Body of pancreas (tissue), 4 donors: ENCODE measurements at regions not wholly inside any gene's neighbourhood (a gene's known extent, or its start where the extent isn't known, plus 50 kb on each side); places are given as distances from the start of the nearest gene placed in this dataset.
A peak's percentile ranks its signal among the peaks of the same experiment; 100 is the strongest.

Source experiments
- ATAC-seq: fragments of 150-250 bp; one replicate; pipeline ENCODE4 v1.9.1; 2016
- DNase-seq, 4 donors: peaks; one replicate each; pipeline ENCODE4 v3.0.0-alpha.2; 2019
- H3K27ac ChIP-seq, 4 donors: fragments of 200-600 bp; sonication (generic); 1 replicate in 3 of 4; 2 replicates in 1 of 4; pipeline versions ENCODE4 v1.5.1 to v1.6.1; 2016 to 2019; ENCODE audit warnings: mild to moderate bottlenecking in 1 of 4, mixed read lengths in 1 of 4, moderate library complexity in 1 of 4
- H3K27me3 ChIP-seq, 2 donors: fragments of 200-600 bp; sonication (generic); one replicate each; pipeline ENCODE4 v1.6.0; 2016; ENCODE audit warnings: mild to moderate bottlenecking in 1 of 2
- H3K36me3 ChIP-seq, 2 donors: fragments of 200-600 bp; sonication (generic); replicated peaks in 1 of 2; 2 replicates each; pipeline ENCODE4 v1.5.1; 2016; ENCODE audit warnings: low read depth in 2 of 2; ENCODE audit not compliant: insufficient read depth in 1 of 2
- H3K4me1 ChIP-seq: fragments of 200-600 bp; sonication (generic); one replicate; pipeline ENCODE4 v1.6.0; 2016
- H3K4me3 ChIP-seq, 2 donors: fragments of 200-600 bp; sonication (generic); 1 replicate in 1 of 2; 2 replicates in 1 of 2; pipeline ENCODE4 v1.5.1; 2016 to 2019
- H3K9me3 ChIP-seq, 3 donors: fragments of 200-600 bp; sonication (generic); 1 replicate in 2 of 3; 2 replicates in 1 of 3; pipeline ENCODE4 v1.5.1; 2016
- POLR2A ChIP-seq, 3 donors: fragments of 450-650 bp; IDR thresholded peaks; one replicate each; pipeline ENCODE4 v1.6.1; 2016; ENCODE audit warnings: antibody characterized with exemption in 3 of 3, mild to moderate bottlenecking in 2 of 3
- WGBS, 2 donors: methylation state at CpG; one replicate each; pipeline ENCODE4 v1.1.5; 2017; 5-methylcytosine and 5-hydroxymethylcytosine counted together
- intact Hi-C: fragments of 100-400 bp; cut with DNase I; formaldehyde crosslinking; loops from one replicate; pipeline ENCODE4 v1.15.1; 2023
- TF ChIP-seq, protein P1 (sequence below), 7 experiments: fragments of 450-650 bp in 4 of 7; fragments of 200-600 bp in 3 of 7; sonication (generic) in 3 of 7; IDR thresholded peaks; one replicate each; pipeline ENCODE4 v1.5.1; 2016 to 2019; ENCODE audit warnings: antibody characterized with exemption in 7 of 7

DNA sequence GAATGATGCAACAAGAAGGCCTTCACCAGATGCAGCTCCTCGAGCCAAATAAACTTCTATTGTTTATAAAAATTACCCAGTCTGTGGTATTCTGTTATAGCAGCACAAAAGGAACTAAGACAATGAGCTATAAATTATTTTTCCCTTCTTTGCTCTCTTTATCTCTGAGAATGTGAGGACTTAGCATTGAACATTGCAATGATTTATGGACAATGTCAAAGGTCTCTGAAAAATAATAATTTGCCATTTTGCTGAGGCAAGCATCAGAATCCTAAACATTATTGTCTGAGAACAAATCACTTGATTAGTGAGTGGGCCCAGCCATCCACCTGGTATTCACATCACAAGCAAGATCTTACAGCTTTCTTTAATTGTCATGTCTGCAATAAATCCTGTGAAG is 95.4 kb upstream of the SSBP2 start:
- intact Hi-C loops: loop anchor here (10.0 kb wide), 1 partner anchor 52 kb away; no protein-coding TSS in a partner anchor
- no peak for TF ChIP-seq POLR2A (IDR thresholded peaks at IDR 0.05)
- TF ChIP-seq, protein P1, sequence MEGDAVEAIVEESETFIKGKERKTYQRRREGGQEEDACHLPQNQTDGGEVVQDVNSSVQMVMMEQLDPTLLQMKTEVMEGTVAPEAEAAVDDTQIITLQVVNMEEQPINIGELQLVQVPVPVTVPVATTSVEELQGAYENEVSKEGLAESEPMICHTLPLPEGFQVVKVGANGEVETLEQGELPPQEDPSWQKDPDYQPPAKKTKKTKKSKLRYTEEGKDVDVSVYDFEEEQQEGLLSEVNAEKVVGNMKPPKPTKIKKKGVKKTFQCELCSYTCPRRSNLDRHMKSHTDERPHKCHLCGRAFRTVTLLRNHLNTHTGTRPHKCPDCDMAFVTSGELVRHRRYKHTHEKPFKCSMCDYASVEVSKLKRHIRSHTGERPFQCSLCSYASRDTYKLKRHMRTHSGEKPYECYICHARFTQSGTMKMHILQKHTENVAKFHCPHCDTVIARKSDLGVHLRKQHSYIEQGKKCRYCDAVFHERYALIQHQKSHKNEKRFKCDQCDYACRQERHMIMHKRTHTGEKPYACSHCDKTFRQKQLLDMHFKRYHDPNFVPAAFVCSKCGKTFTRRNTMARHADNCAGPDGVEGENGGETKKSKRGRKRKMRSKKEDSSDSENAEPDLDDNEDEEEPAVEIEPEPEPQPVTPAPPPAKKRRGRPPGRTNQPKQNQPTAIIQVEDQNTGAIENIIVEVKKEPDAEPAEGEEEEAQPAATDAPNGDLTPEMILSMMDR (IDR thresholded peaks at IDR 0.05): no peak
- ATAC-seq: no peak
- H3K27me3 ChIP-seq: no peaks in the 10 kb centered on the region
- 75% methylated on average over 1 of the region's 1 CpG for WGBS, 2 donors
- H3K4me3 ChIP-seq: no peak overlapping the region
- no peaks in the 10 kb centered on the region for H3K9me3 ChIP-seq
- no peak overlapping the region for H3K27ac ChIP-seq
- H3K36me3 ChIP-seq: no peaks in the 10 kb centered on the region
- peaks cover 59% of the 10 kb centered on the region for H3K4me1 ChIP-seq
- DNase-seq: no peak

DNA sequence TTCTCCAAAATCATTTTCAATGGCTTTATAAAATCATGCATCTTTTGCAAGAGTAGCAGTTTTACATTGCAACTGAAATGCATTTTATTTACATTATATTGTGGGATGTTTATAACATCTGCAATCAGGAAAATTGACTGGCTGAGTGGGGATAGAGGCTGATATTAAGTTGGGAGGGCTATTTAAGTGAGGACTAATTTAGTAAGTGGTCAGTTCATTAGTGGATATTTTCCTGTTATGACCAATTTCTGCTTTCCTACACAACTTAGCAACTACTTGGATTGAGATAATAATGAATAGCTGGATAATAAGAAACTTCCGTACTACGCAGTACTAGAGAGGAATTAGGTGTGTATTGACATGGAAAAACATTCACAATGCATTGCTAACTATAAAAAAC is 92.9 kb upstream of the SSBP2 start:
- Histone ChIP-seq H3K9me3 (no peaks in the 10 kb centered on the region), H3K36me3 (no peaks in the 10 kb centered on the region), H3K27me3 (no peaks in the 10 kb centered on the region), H3K4me1 (peaks cover 42% of the 10 kb centered on the region), H3K4me3 (no peak overlapping the region), H3K27ac (no peak overlapping the region)
- DNase-seq (no peak), ATAC-seq (no peak)
- TF ChIP-seq POLR2A (IDR thresholded peaks at IDR 0.05): no peak
- TF ChIP-seq, protein P1 (IDR thresholded peaks at IDR 0.05): no peak
- intact Hi-C loops: loop anchor here (10.0 kb wide), 1 partner anchor 49 kb away; no protein-coding TSS in a partner anchor
- WGBS, 2 donors: 89 to 91% methylated on average over 2 of the region's 2 CpGs

DNA sequence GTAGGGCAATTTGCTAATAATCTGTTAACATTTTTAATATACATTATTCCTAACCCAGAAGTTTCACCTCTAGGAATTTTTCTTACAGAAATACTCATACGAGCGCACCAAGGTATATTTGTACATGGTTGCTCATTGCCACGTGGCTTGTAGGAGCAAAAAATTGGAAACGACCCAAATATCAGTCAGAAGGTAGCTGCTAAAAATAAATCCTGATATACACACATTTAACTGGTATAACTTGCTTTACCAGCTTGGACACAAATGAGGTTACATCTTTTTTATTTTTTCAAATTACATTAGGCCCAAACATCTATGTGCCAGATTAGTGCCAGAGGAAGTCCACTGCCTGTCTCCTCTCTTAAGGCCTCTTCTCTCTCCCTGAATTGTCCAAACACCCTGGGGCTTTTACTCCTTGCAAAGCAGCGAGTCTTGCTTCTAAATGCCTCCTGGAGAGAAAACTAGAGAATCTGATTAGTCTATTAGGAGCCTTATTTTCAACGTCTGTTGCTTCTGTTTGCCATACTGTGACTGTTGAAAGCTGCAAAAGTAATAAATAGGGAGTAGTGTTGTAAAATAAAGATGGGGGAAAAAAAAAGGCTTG is 92.0 kb upstream of the SSBP2 start:
- DNase-seq (peak; percentile 44 to 79 (median 69)), ATAC-seq (peak; percentile 97)
- intact Hi-C loops: loop anchor here (10.0 kb wide), 1 partner anchor 48 kb away; no protein-coding TSS in a partner anchor
- WGBS, 2 donors: 13 to 15% methylated on average over 6 of the region's 6 CpGs
- H3K4me1 ChIP-seq: peaks cover 33% of the 10 kb centered on the region
- H3K27me3 ChIP-seq: no peaks in the 10 kb centered on the region
- H3K36me3 ChIP-seq: no peaks in the 10 kb centered on the region
- H3K9me3 ChIP-seq: no peaks in the 10 kb centered on the region
- TF ChIP-seq, protein P1 (IDR thresholded peaks at IDR 0.05): no peak
- peak in 1 of 3 donors; percentile 12 for TF ChIP-seq POLR2A (IDR thresholded peaks at IDR 0.05)
- H3K27ac ChIP-seq: peak overlapping the region in 3 of 4 donors; percentile 60 to 73 (median 66)
- no peak overlapping the region for H3K4me3 ChIP-seq

DNA sequence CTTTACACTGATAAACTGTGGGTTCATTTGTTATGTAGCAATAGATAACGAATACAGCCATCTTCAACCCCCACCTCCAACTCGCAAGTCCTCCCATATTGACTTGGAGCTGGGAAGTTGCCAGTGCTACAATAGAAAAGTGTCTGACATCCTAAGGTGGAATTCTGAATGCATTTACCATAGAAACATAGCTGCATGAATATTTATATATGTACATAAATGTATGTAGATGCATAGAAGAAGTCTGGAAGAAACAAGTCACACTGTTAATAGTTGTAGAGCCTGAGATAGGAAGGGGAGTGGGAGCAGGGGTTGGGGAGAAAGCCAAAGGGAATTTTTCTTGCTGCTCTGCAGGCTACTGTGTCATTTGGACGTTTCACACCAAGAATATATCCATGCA is 88.1 kb upstream of the SSBP2 start:
- no peaks in the 10 kb centered on the region for H3K9me3 ChIP-seq
- H3K4me1 ChIP-seq: peaks cover 29% of the 10 kb centered on the region
- H3K36me3 ChIP-seq: no peaks in the 10 kb centered on the region
- no peaks in the 10 kb centered on the region for H3K27me3 ChIP-seq
- DNase-seq: no peak
- no peak for ATAC-seq
- no peak overlapping the region for H3K4me3 ChIP-seq
- no peak overlapping the region for H3K27ac ChIP-seq
- intact Hi-C loops: no loop called here
- TF ChIP-seq, protein P1 (IDR thresholded peaks at IDR 0.05): no peak
- no peak for TF ChIP-seq POLR2A (IDR thresholded peaks at IDR 0.05)
- WGBS, 2 donors: 61 to 66% methylated on average over 3 of the region's 3 CpGs
